HepG2 (cell line): ENCODE measurements at regions not wholly inside any gene's neighbourhood (a gene's known extent, or its start where the extent isn't known, plus 50 kb on each side); places are given as distances from the start of the nearest gene placed in this dataset.

Source experiments
- AHR ChIP-seq: IDR thresholded peaks from 2 replicates; pipeline ENCODE4 v1.6.1; 2018; ENCODE audit warnings: missing genetic modification reagents, missing compliant biosample characterization
- ATF3 ChIP-seq: sonication (generic); formaldehyde crosslinking; IDR thresholded peaks from 2 replicates; pipeline ENCODE4 v1.4.0; 2020; ENCODE audit warnings: missing genetic modification reagents
- GABPB1 ChIP-seq: IDR thresholded peaks from 2 replicates; pipeline ENCODE4 v1.6.1; 2016; ENCODE audit warnings: mild to moderate bottlenecking, missing genetic modification reagents, moderate library complexity, missing compliant biosample characterization
- NCOA2 ChIP-seq: sonication (generic); formaldehyde crosslinking; IDR thresholded peaks from 2 replicates; pipeline ENCODE4 v1.8.0; 2022; ENCODE audit warnings: inconsistent platforms
- NFIB ChIP-seq: sonication (generic); formaldehyde crosslinking; IDR thresholded peaks from 2 replicates; pipeline ENCODE4 v1.9.0; 2021; ENCODE audit warnings: missing genetic modification reagents, mild to moderate bottlenecking, borderline replicate concordance
- NR3C1 ChIP-seq: sonication (generic); formaldehyde crosslinking; IDR thresholded peaks from 2 replicates; pipeline ENCODE4 v1.4.0; 2020; ENCODE audit warnings: missing genetic modification reagents
- RBM22 ChIP-seq: fragments of 200-400 bp; formaldehyde crosslinking; optimal IDR thresholded peaks from 2 replicates; pipeline ENCODE3; 2017; ENCODE audit warnings: mild to moderate bottlenecking, low read length, moderate library complexity
- REL ChIP-seq: sonication (generic); formaldehyde crosslinking; conservative IDR thresholded peaks from 2 replicates; pipeline ENCODE4 v1.8.0; 2022; ENCODE audit warnings: mild to moderate bottlenecking, missing genetic modification reagents, moderate library complexity
- SNAPC4 ChIP-seq: sonication (generic); formaldehyde crosslinking; IDR thresholded peaks from 2 replicates; pipeline ENCODE4 v1.4.0; 2020; ENCODE audit warnings: mild to moderate bottlenecking, missing genetic modification reagents
- TEAD3 ChIP-seq: optimal IDR thresholded peaks from 2 replicates; pipeline ENCODE3; 2016; ENCODE audit warnings: borderline replicate concordance
- ZBTB7B ChIP-seq: sonication (generic); formaldehyde crosslinking; IDR thresholded peaks from 2 replicates; pipeline ENCODE4 v1.4.0; 2020; ENCODE audit warnings: missing genetic modification reagents
- ZFP36L1 ChIP-seq: sonication (generic); formaldehyde crosslinking; IDR thresholded peaks from 2 replicates; pipeline ENCODE4 v1.8.0; 2022; ENCODE audit warnings: mild to moderate bottlenecking, missing genetic modification reagents, moderate library complexity
- ZFP90 ChIP-seq: sonication (generic); formaldehyde crosslinking; IDR thresholded peaks from 2 replicates; pipeline ENCODE4 v1.8.0; 2022; ENCODE audit warnings: missing genetic modification reagents, mild to moderate bottlenecking, inconsistent platforms, borderline replicate concordance
- ZMYM2 ChIP-seq: sonication (generic); formaldehyde crosslinking; IDR thresholded peaks from 2 replicates; pipeline ENCODE4 v1.8.0; 2022; ENCODE audit warnings: mild to moderate bottlenecking, missing genetic modification reagents
- ZNF577 ChIP-seq: sonication (generic); formaldehyde crosslinking; IDR thresholded peaks from 2 replicates; pipeline ENCODE4 v1.4.0; 2020; ENCODE audit warnings: mild to moderate bottlenecking, low read depth, missing genetic modification reagents, borderline replicate concordance
- ZNF614 ChIP-seq: IDR thresholded peaks from 2 replicates; pipeline ENCODE4 v1.6.1; 2018; ENCODE audit warnings: missing biosample characterization, missing genetic modification reagents, inconsistent platforms, borderline replicate concordance
- ZNF687 ChIP-seq: sonication (generic); formaldehyde crosslinking; IDR thresholded peaks from 2 replicates; pipeline ENCODE4 v1.5.1; 2020; ENCODE audit warnings: mild to moderate bottlenecking, missing genetic modification reagents, moderate library complexity
- ZXDC ChIP-seq: sonication (generic); formaldehyde crosslinking; IDR thresholded peaks from 2 replicates; pipeline ENCODE4 v1.5.0; 2020; ENCODE audit warnings: mild to moderate bottlenecking, missing genetic modification reagents

- TF ChIP-seq NCOA2 (CRISPR knock-in tag) (peak; percentile 96), ATF3 (CRISPR knock-in tag) (no peak), SNAPC4 (CRISPR knock-in tag) (no peak), ZNF577 (CRISPR knock-in tag) (no peak), NFIB (CRISPR knock-in tag) (no peak), ZFP90 (CRISPR knock-in tag) (0 out of 2 replicates have a peak, but pooled peaks have one; percentile 29), TEAD3 (CRISPR knock-in tag) (peak; percentile 89), REL (CRISPR knock-in tag) (no peak), ZMYM2 (peak; percentile 99), ZNF614 (CRISPR knock-in tag) (peak; percentile 95), NR3C1 (CRISPR knock-in tag) (no peak), RBM22 (no peak), ZNF687 (CRISPR knock-in tag) (peak; percentile 87), GABPB1 (CRISPR knock-in tag) (peak; percentile 65), AHR (CRISPR knock-in tag) (no peak), ZBTB7B (peak; percentile 50; the same call in 1 of the 2 replicates), ZXDC (CRISPR knock-in tag) (no peak), ZFP36L1 (no peak)
These were observed 54.6 kb upstream of the TBX3 start (continued) for GRCh38 chr12:114738460-114739184.
